ENCODE measurements at regions not wholly inside any gene's neighbourhood (a gene's known extent, or its start where the extent isn't known, plus 50 kb on each side); places are given as distances from the start of the nearest gene placed in this dataset.

- no peak for DNase-seq (ENCODE audit: extremely low read depth in 1 of 2, low read depth in 1 of 2)
Observed at GRCh38 chr10:124305131-124305530, 113.6 kb downstream of the OAT start.

GRCh38 chr10:124303662-124304418, 114.9 kb downstream of the OAT start:
- DNase-seq (ENCODE audit: extremely low read depth in 1 of 2, low read depth in 1 of 2) = no peak

GRCh38 chr10:124302951-124303505, 115.7 kb downstream of the OAT start:
- DNase-seq (ENCODE audit: extremely low read depth in 1 of 2, low read depth in 1 of 2) = no peak

GRCh38 chr10:124301736-124302135, 117.0 kb downstream of the OAT start:
- no peak for DNase-seq (ENCODE audit: extremely low read depth in 1 of 2, low read depth in 1 of 2)

- no peak for DNase-seq (ENCODE audit: extremely low read depth in 1 of 2, low read depth in 1 of 2)
Observed at GRCh38 chr10:124300735-124301134, 118.0 kb downstream of the OAT start.

- no peak for DNase-seq (ENCODE audit: extremely low read depth in 1 of 2, low read depth in 1 of 2)
Observed at GRCh38 chr10:124300224-124300623, 118.5 kb downstream of the OAT start.

GRCh38 chr10:124299696-124300095, 119.0 kb downstream of the OAT start:
- DNase-seq (ENCODE audit: extremely low read depth in 1 of 2, low read depth in 1 of 2) = no peak

GRCh38 chr10:124298891-124299290, 119.8 kb downstream of the OAT start:
- no peak for DNase-seq (ENCODE audit: extremely low read depth in 1 of 2, low read depth in 1 of 2)

GRCh38 chr10:124296813-124297788, 121.6 kb downstream of the OAT start:
- DNase-seq (ENCODE audit: extremely low read depth in 1 of 2, low read depth in 1 of 2) = no peak

- no peak for DNase-seq (ENCODE audit: extremely low read depth in 1 of 2, low read depth in 1 of 2)
Observed at GRCh38 chr10:124296121-124296812, 122.5 kb downstream of the OAT start.

- no peak for DNase-seq (ENCODE audit: extremely low read depth in 1 of 2, low read depth in 1 of 2)
Observed at GRCh38 chr10:124294811-124295770, 123.6 kb downstream of the OAT start.

- DNase-seq (ENCODE audit: extremely low read depth in 1 of 2, low read depth in 1 of 2) = no peak
Observed at GRCh38 chr10:124293616-124294449, 124.9 kb downstream of the OAT start.

- no peak for DNase-seq (ENCODE audit: extremely low read depth in 1 of 2, low read depth in 1 of 2)
Observed at GRCh38 chr10:124292911-124293615, 125.7 kb downstream of the OAT start.

GRCh38 chr10:124291001-124291701, 127.6 kb downstream of the OAT start:
- DNase-seq (ENCODE audit: extremely low read depth in 1 of 2, low read depth in 1 of 2) = no peak

- DNase-seq (ENCODE audit: extremely low read depth in 1 of 2, low read depth in 1 of 2) = no peak
Observed at GRCh38 chr10:124289851-124290795, 128.6 kb downstream of the OAT start.

Measured in activated CD8-positive, alpha-beta memory T cell treated with anti-CD3 and anti-CD28 coated beads for 1 hour (primary cell).